Psoas muscle (tissue), 7 donors: ENCODE measurements at regions not wholly inside any gene's neighbourhood (a gene's known extent, or its start where the extent isn't known, plus 50 kb on each side); places are given as distances from the start of the nearest gene placed in this dataset.

Experiments used
- ATAC-seq, 4 donors: fragments of 200-7000 bp; cut with Tn5 transposase; one replicate each; pipeline ENCODE4 v1.9.1; 2020; ENCODE audit warnings: moderate library complexity in 3 of 4, mild to moderate bottlenecking in 2 of 4
- DNase-seq, 2 donors: peaks; one replicate each; pipeline ENCODE4 v3.0.0-alpha.2; 2020
- H3K27ac ChIP-seq: fragments of 200-600 bp; one replicate; pipeline ENCODE4 v1.8.0; 2022
- H3K27me3 ChIP-seq, 3 donors: fragments of 200-600 bp in 1 of 3; one replicate each; pipeline versions ENCODE4 v1.6.1 to v1.8.0; 2013 to 2022; ENCODE audit warnings: low read length in 2 of 3, mild to moderate bottlenecking in 2 of 3, moderate library complexity in 1 of 3; ENCODE audit not compliant: insufficient read depth in 3 of 3
- H3K36me3 ChIP-seq, 2 donors: fragments of 200-600 bp in 1 of 2; one replicate each; pipeline versions ENCODE4 v1.6.1 to v1.8.0; 2013 to 2022; ENCODE audit warnings: low read depth in 1 of 2, mild to moderate bottlenecking in 1 of 2, moderate library complexity in 1 of 2; ENCODE audit not compliant: insufficient read depth in 1 of 2
- H3K4me1 ChIP-seq: fragments of 200-600 bp; one replicate; pipeline ENCODE4 v1.8.0; 2022
- H3K4me3 ChIP-seq: fragments of 200-600 bp; one replicate; pipeline ENCODE4 v1.8.0; 2022; ENCODE audit warnings: mild to moderate bottlenecking
- H3K9me3 ChIP-seq: fragments of 200-600 bp; one replicate; pipeline ENCODE4 v1.8.0; 2022
- CTCF ChIP-seq: fragments of 200-600 bp; IDR thresholded peaks from one replicate; pipeline ENCODE4 v1.8.0; 2022; ENCODE audit warnings: antibody characterized with exemption
- WGBS, 3 donors: extraction: QIAGEN DNeasy Blood & Tissue Kit; methylation state at CpG; one replicate each; pipeline versions ENCODE4 v1.1.6 to v1.1.7; 2013; 5-methylcytosine and 5-hydroxymethylcytosine counted together
- intact Hi-C, 2 donors: fragments of 100-400 bp; cut with DNase I; formaldehyde crosslinking; loops; one replicate each; pipeline versions ENCODE4 v1.11.0 to v1.14.2; 2022
- donor health status: healthy with polysubstance abuse.
- donor health status: DM: no; HTN: no; CAD: no; lungs with moderate emphysema.
- donor health status: Bipolar disorder and iron deficiency.
- donor health status: healthy.
- donor health status: DM: yes; HTN: yes; CAD: no.
- donor health status: DM: no; HTN: no; CAD: no.
- donor health status: DM: yes; HTN: yes; CAD: no.

- Histone ChIP-seq H3K9me3 (no peaks in the 10 kb centered on the region), H3K27me3 (no peaks in the 10 kb centered on the region), H3K27ac (no peak overlapping the region), H3K4me1 (peaks cover 19% of the 10 kb centered on the region), H3K36me3 (no peaks in the 10 kb centered on the region), H3K4me3 (no peak overlapping the region)
- intact Hi-C loops, result no loop called here
- no peak for ATAC-seq
- no peak for DNase-seq
- no peak for TF ChIP-seq CTCF
- WGBS, 3 donors, result 88 to 95% (median 89%) methylated on average over 5 of the region's 5 CpGs
These were observed 181.7 kb downstream of the PTEN start for GRCh38 chr10:88045096-88045495.

- Histone ChIP-seq H3K4me1 (peaks cover 19% of the 10 kb centered on the region), H3K4me3 (no peak overlapping the region), H3K27me3 (no peaks in the 10 kb centered on the region), H3K9me3 (no peaks in the 10 kb centered on the region), H3K27ac (no peak overlapping the region), H3K36me3 (no peaks in the 10 kb centered on the region)
- TF ChIP-seq CTCF, result no peak
- 58 to 72% (median 67%) methylated on average over 5 of the region's 5 CpGs for WGBS, 3 donors
- intact Hi-C loops, result no loop called here
- no peak for ATAC-seq
- no peak for DNase-seq
These were observed 182.4 kb downstream of the PTEN start for GRCh38 chr10:88045656-88046415.

GRCh38 chr10:88047579-88047978 is 184.2 kb downstream of the PTEN start:
- no peak for ATAC-seq
- no peak overlapping the region for H3K27ac ChIP-seq
- intact Hi-C loops, result no loop called here
- no peaks in the 10 kb centered on the region for H3K27me3 ChIP-seq
- DNase-seq, result no peak
- H3K4me3 ChIP-seq, result no peak overlapping the region
- no peak for TF ChIP-seq CTCF
- peaks cover 8% of the 10 kb centered on the region for H3K4me1 ChIP-seq
- H3K9me3 ChIP-seq, result no peaks in the 10 kb centered on the region
- no peaks in the 10 kb centered on the region for H3K36me3 ChIP-seq

GRCh38 chr10:88048312-88048711 is 184.9 kb downstream of the PTEN start:
- Histone ChIP-seq H3K9me3 (no peaks in the 10 kb centered on the region), H3K27ac (no peak overlapping the region), H3K4me3 (no peak overlapping the region), H3K36me3 (no peaks in the 10 kb centered on the region), H3K4me1 (peaks cover 2% of the 10 kb centered on the region), H3K27me3 (no peaks in the 10 kb centered on the region)
- DNase-seq, result no peak
- 74 to 100% (median 87%) methylated on average over 1 of the region's 1 CpG for WGBS, 3 donors
- no peak for ATAC-seq
- no peak for TF ChIP-seq CTCF
- intact Hi-C loops, result no loop called here

- ATAC-seq (no peak), DNase-seq (no peak)
- intact Hi-C loops, result no loop called here
- WGBS, 3 donors, result 81 to 96% (median 89%) methylated on average over 3 of the region's 3 CpGs
- no peaks in the 10 kb centered on the region for H3K4me1 ChIP-seq
- TF ChIP-seq CTCF, result no peak
- no peaks in the 10 kb centered on the region for H3K9me3 ChIP-seq
- no peaks in the 10 kb centered on the region for H3K27me3 ChIP-seq
- H3K27ac ChIP-seq, result no peak overlapping the region
- no peak overlapping the region for H3K4me3 ChIP-seq
- no peaks in the 10 kb centered on the region for H3K36me3 ChIP-seq
These were observed 185.8 kb downstream of the PTEN start for GRCh38 chr10:88049204-88049603.
